ENCODE measurements at regions not wholly inside any gene's neighbourhood (a gene's known extent, or its start where the extent isn't known, plus 50 kb on each side); places are given as distances from the start of the nearest gene placed in this dataset.

DNA sequence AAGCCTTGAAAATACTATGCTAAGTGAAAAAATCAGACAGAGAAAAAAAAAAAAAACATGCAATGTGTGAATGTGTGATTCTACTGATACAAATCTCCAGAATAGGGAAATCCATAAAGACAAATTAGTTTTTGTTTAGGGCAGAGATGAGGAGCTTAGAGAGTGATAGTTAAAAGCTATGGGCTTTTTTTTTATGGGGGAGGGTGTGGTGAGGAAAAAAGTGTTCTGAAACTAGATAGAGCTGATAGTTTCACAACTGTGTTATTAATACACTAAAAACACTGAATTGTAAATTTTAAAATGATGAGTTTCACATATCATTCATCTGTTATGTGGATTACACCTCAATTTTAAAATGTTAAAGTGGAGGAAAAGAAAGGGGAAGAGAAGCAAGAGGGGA is 228.3 kb upstream of the ZNF462 start:
- Histone ChIP-seq H3K27ac (no peak overlapping the region), H3K36me3 (no peaks in the 10 kb centered on the region), H3K4me1 (no peaks in the 10 kb centered on the region), H3K4me3 (no peak overlapping the region), H3K27me3 (no peaks in the 10 kb centered on the region), H3K9me3 (no peaks in the 10 kb centered on the region)
- no peak for DNase-seq
- TF ChIP-seq CTCF (IDR thresholded peaks at IDR 0.05) (no peak), POLR2A (IDR thresholded peaks at IDR 0.05) (no peak)

DNA sequence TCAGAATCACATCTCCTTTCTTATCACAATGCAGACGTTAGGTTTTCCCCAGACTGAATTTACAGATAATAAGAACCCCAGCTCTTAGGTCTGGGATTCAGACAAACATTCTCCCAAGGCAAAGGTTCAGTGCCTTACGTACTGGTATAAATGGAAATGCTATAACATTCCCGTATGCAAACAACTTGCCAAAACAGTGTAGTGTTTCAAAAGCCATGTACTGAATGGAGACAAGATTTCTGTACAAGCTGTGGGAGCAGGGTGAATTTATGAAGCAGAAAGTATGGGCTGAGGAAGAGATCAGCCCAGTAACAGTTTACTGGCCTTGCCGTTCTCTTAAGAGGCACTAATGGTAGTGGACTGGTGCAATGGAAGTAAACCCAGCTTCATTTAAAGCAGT is 225.5 kb upstream of the ZNF462 start:
- DNase-seq: no peak
- H3K4me1 ChIP-seq: no peaks in the 10 kb centered on the region
- H3K9me3 ChIP-seq: no peaks in the 10 kb centered on the region

DNA sequence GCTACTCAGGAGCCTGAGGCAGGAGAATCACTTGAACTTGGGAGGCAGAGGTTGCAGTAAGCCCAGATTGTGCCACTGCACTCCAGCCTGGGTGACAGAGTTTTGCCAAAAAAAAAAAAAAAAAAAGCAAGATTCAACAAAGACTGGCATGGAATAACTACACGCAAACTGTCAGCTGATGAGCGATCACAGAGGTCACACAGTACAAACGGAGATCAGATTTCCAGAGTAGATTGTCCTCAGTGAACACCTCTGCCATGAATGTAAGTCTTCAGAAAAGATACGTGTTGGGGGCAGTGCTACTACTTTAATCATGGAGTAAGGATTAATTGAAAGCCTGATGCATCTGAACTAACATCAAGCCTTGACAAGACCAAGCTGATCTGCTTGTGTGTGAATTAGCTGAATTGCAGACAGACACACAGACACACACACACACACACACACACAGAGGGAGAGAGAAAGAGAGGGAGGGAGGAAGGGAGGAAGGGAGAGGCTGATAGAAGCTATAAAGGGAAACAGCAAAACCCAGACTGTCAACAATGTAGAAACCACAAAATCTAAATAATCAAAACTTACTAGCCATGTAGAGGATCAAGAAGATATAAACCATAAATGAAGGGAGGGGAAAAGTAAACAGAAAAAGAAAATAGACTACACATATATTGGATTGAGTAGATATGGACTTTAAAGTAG is 222.9 kb upstream of the ZNF462 start:
- Histone ChIP-seq H3K4me1 (no peaks in the 10 kb centered on the region), H3K27ac (no peak overlapping the region), H3K9me3 (no peaks in the 10 kb centered on the region), H3K36me3 (no peaks in the 10 kb centered on the region), H3K4me3 (no peak overlapping the region), H3K27me3 (no peaks in the 10 kb centered on the region)
- no peak for DNase-seq
- TF ChIP-seq POLR2A (IDR thresholded peaks at IDR 0.05): no peak
- TF ChIP-seq CTCF (IDR thresholded peaks at IDR 0.05): no peak

More for the DNA sequence above, 225.5 kb upstream of the ZNF462 start:
- Histone ChIP-seq H3K4me3 (no peak overlapping the region), H3K27me3 (no peaks in the 10 kb centered on the region), H3K27ac (no peak overlapping the region), H3K36me3 (no peaks in the 10 kb centered on the region)
- TF ChIP-seq POLR2A (IDR thresholded peaks at IDR 0.05) (no peak), CTCF (IDR thresholded peaks at IDR 0.05) (no peak)

- Histone ChIP-seq H3K27ac (no peak overlapping the region), H3K36me3 (no peaks in the 10 kb centered on the region), H3K27me3 (no peaks in the 10 kb centered on the region), H3K4me1 (no peaks in the 10 kb centered on the region), H3K4me3 (no peak overlapping the region), H3K9me3 (no peaks in the 10 kb centered on the region)
- no peak for DNase-seq
- TF ChIP-seq CTCF (IDR thresholded peaks at IDR 0.05) (no peak), POLR2A (IDR thresholded peaks at IDR 0.05) (no peak)
Measured at GRCh38 chr9:106643211-106643930, 219.6 kb upstream of the ZNF462 start.

- DNase-seq: no peak
- no peaks in the 10 kb centered on the region for H3K9me3 ChIP-seq
- no peaks in the 10 kb centered on the region for H3K36me3 ChIP-seq
- no peak overlapping the region for H3K4me3 ChIP-seq
- H3K27ac ChIP-seq: no peak overlapping the region
- H3K4me1 ChIP-seq: no peaks in the 10 kb centered on the region
- no peak for TF ChIP-seq CTCF (IDR thresholded peaks at IDR 0.05)
- no peak for TF ChIP-seq POLR2A (IDR thresholded peaks at IDR 0.05)
- no peaks in the 10 kb centered on the region for H3K27me3 ChIP-seq
Measured at GRCh38 chr9:106644661-106645060, 218.3 kb upstream of the ZNF462 start.

All from Peyer's patch (tissue), 4 donors.